BLaER1 (cell line): ENCODE measurements at regions not wholly inside any gene's neighbourhood (a gene's known extent, or its start where the extent isn't known, plus 50 kb on each side); places are given as distances from the start of the nearest gene placed in this dataset.
"Not testable (repeated sequence)": the region's sequence is repeated elsewhere in the genome, so short reads cannot be mapped to it uniquely, and the experiment has no call there.

Experiments
- H3K27ac ChIP-seq: shearing (Covaris generic); formaldehyde crosslinking; 2 replicates; pipeline ENCODE4 v1.8.1; 2022
- H3K27me3 ChIP-seq: shearing (Covaris generic); formaldehyde crosslinking; 2 replicates; pipeline ENCODE4 v1.8.1; 2022
- H3K36me3 ChIP-seq: shearing (Covaris generic); formaldehyde crosslinking; 2 replicates; pipeline ENCODE4 v1.8.1; 2022
- H3K4me1 ChIP-seq: shearing (Covaris generic); formaldehyde crosslinking; 2 replicates; pipeline ENCODE4 v1.8.1; 2022
- H3K4me2 ChIP-seq: shearing (Covaris generic); formaldehyde crosslinking; 2 replicates; pipeline ENCODE4 v1.8.1; 2022
- H3K4me3 ChIP-seq: shearing (Covaris generic); formaldehyde crosslinking; 2 replicates; pipeline ENCODE4 v1.8.1; 2022
- H3K9ac ChIP-seq: shearing (Covaris generic); formaldehyde crosslinking; 2 replicates; pipeline ENCODE4 v1.8.1; 2022
- H3K9me3 ChIP-seq: shearing (Covaris generic); formaldehyde crosslinking; 2 replicates; pipeline ENCODE4 v1.8.1; 2022
- H4K20me1 ChIP-seq: shearing (Covaris generic); formaldehyde crosslinking; 2 replicates; pipeline ENCODE4 v1.8.1; 2022
- Cebpa-rat ChIP-seq: shearing (Covaris generic); IDR thresholded peaks from 2 replicates; pipeline ENCODE4 v1.8.1; 2022

DNA sequence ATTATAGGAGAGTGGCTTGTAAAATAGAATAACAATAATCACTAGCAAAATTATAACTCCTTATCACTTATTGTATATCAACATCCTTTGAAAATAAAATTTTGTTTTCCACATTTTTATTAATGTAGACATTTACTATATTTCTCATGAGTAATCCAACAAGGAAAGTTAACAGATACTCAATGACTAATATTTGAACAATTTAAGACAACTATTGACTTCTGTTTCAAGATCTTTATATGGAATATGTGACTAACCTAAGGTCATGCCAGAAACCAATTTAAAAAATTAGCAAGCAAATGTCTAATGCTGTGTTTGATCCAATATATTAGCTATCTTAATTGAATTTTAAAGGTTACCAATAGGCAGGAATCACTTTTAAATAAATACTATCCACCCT is 638.5 kb upstream of the FLRT2 start:
- Histone ChIP-seq H4K20me1 (no peaks in the 10 kb centered on the region), H3K36me3 (no peaks in the 10 kb centered on the region), H3K4me3 (no peak overlapping the region), H3K4me1 (no peaks in the 10 kb centered on the region), H3K27me3 (no peaks in the 10 kb centered on the region), H3K9me3 (no peaks in the 10 kb centered on the region), H3K27ac (no peak overlapping the region), H3K9ac (no peak overlapping the region), H3K4me2 (no peak overlapping the region)
- TF ChIP-seq Cebpa-rat = no peak

DNA sequence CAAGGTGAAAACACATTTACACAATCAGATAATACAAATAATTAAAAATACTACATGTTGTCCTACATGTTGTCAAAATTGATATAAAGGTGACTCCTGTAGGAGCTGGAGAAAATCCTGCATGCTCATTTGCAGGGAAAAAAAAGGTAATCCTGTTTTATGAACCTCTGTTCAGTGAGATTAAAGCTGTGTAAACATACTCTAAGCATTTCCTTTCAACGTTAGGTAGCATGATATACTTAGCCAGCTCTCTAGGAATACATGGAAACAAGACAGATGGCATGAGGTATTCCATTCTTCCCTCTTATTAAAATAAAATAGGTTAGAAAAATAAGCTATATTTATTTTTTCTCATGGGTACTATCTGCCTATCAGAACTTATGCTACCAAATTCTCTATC is 635.7 kb upstream of the FLRT2 start:
- H3K4me1 ChIP-seq = no peaks in the 10 kb centered on the region
- no peaks in the 10 kb centered on the region for H3K9me3 ChIP-seq
- TF ChIP-seq Cebpa-rat = no peak
- H3K27me3 ChIP-seq = no peaks in the 10 kb centered on the region
- no peaks in the 10 kb centered on the region for H4K20me1 ChIP-seq
- no peak overlapping the region for H3K4me3 ChIP-seq
- no peak overlapping the region for H3K4me2 ChIP-seq
- H3K27ac ChIP-seq = no peak overlapping the region
- no peaks in the 10 kb centered on the region for H3K36me3 ChIP-seq
- H3K9ac ChIP-seq = no peak overlapping the region

DNA sequence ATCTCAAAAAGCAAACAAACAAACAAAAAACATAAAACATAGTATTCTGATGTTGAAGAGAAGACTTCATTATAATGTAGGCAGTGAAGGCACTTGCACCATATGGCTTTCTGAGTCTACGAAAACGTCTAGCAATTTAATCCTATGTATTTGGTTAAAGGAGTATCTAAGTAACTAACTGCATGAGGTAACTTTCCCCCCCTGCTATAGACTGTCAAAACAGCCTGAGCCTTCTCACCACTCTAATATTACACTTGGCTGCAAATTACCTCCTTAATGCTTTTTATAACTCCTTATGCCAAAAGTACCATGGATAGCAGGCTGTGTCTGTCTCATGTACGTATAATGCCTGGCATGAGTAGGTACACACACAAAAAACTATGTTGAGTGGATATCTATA is 607.6 kb upstream of the FLRT2 start:
- Histone ChIP-seq H3K9me3 (no peaks in the 10 kb centered on the region), H4K20me1 (no peaks in the 10 kb centered on the region), H3K4me1 (no peaks in the 10 kb centered on the region), H3K36me3 (no peaks in the 10 kb centered on the region), H3K4me2 (no peak overlapping the region), H3K27me3 (no peaks in the 10 kb centered on the region), H3K4me3 (no peak overlapping the region), H3K27ac (no peak overlapping the region), H3K9ac (no peak overlapping the region)
- no peak for TF ChIP-seq Cebpa-rat

DNA sequence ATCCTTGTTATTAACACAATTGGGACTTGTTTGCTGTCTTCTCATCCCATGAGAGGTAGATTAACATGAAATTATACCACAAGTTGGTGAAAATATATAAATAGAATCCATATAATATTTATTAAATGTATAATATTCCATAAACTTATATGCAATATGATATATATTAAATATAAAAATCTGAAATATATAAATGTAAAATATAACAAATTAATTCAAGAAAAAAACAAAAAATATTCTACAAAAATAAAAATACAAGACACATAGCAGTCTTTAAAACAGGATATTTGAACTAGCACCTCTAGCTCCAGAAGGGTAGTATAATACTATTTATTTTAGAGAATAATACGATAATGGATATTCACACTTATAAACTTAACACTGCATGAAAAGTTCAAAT is 603.3 kb upstream of the FLRT2 start:
- Histone ChIP-seq H3K9ac (no peak overlapping the region), H3K4me2 (no peak overlapping the region), H3K36me3 (no peaks in the 10 kb centered on the region), H3K9me3 (no peaks in the 10 kb centered on the region), H3K27ac (no peak overlapping the region), H4K20me1 (no peaks in the 10 kb centered on the region), H3K27me3 (no peaks in the 10 kb centered on the region), H3K4me3 (no peak overlapping the region), H3K4me1 (no peaks in the 10 kb centered on the region)
- no peak for TF ChIP-seq Cebpa-rat

DNA sequence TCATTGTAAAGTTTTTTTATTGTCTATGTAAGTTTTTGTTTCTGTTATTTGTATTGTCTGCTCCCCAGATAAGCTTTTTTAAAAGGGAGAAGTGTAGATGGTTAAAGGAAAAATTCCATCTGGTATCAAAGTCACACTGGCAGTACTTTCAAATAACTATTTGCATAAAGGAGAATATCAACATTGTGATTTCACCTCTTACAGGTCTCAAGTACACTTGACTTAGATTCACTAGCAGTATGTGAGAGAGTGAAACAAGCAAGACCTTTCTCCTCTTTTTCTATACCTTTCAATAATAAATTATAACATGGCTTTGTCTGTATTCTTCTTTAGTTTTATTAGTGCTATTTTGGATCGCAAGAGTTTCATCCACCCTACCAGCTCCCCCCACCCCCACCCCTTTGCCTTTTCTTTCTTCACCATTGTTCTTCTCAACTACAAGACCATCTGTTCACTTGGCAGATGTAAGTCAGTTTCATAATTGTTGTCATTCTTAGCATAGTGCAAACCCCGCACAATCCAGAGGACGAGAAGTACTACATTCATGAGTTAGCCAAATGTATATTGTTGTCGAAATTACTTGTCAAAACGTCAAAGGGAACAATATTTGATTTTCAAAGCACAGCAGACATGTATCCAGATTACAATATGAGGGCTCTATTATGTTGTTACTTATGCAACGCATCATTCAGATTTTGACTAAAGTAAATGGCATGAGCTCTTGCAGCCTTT is 602.7 kb upstream of the FLRT2 start:
- no peak for TF ChIP-seq Cebpa-rat
- Histone ChIP-seq H3K27me3 (no peaks in the 10 kb centered on the region), H3K36me3 (no peaks in the 10 kb centered on the region), H3K4me3 (no peak overlapping the region), H4K20me1 (no peaks in the 10 kb centered on the region), H3K9ac (no peak overlapping the region), H3K4me1 (no peaks in the 10 kb centered on the region), H3K27ac (no peak overlapping the region), H3K4me2 (no peak overlapping the region), H3K9me3 (no peaks in the 10 kb centered on the region)

DNA sequence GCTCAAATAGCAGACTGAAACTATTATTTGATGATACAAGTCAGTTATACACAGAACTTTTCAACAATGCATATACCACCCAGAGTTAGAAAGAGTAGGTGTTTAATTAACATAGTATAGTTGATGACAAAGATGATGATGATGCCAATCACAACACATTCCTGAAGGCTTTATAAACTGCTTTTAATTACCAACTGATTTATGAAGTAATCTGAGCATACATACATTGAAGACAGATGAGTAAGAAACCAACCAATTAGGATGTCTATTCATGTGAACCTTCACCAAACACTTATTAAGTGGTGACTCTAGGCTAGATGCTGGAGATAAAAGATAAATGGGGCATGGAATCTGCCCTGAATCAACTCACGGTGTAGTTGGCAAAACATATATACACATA is 600.9 kb upstream of the FLRT2 start:
- no peaks in the 10 kb centered on the region for H4K20me1 ChIP-seq
- no peaks in the 10 kb centered on the region for H3K9me3 ChIP-seq
- no peaks in the 10 kb centered on the region for H3K4me1 ChIP-seq
- no peak for TF ChIP-seq Cebpa-rat
- no peak overlapping the region for H3K4me3 ChIP-seq
- H3K4me2 ChIP-seq = no peak overlapping the region
- no peak overlapping the region for H3K27ac ChIP-seq
- H3K36me3 ChIP-seq = no peaks in the 10 kb centered on the region
- H3K27me3 ChIP-seq = no peaks in the 10 kb centered on the region
- H3K9ac ChIP-seq = no peak overlapping the region

DNA sequence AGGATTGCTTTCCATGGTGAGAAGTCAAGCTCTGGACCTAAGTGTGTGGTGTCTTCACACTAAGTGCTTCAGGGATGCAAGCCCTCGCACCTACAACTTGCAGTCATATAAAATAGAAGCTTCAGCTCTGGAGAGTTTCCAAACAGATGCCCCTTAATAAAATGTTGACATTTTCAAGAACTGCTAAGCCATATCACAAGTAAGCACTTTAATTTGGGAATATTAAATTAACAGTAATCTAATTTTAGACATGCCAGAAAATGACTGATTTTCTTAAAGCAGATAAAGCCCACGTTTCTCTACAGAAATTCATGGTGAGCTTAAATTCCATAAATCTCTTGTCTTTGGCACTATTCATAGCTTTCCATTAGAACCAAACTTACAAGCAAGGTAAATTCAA is 600.1 kb upstream of the FLRT2 start:
- Histone ChIP-seq H3K4me2 (no peak overlapping the region), H3K27me3 (no peaks in the 10 kb centered on the region), H3K9me3 (no peaks in the 10 kb centered on the region), H3K4me3 (no peak overlapping the region), H3K36me3 (no peaks in the 10 kb centered on the region), H4K20me1 (no peaks in the 10 kb centered on the region), H3K9ac (no peak overlapping the region), H3K4me1 (no peaks in the 10 kb centered on the region), H3K27ac (no peak overlapping the region)
- TF ChIP-seq Cebpa-rat = no peak

DNA sequence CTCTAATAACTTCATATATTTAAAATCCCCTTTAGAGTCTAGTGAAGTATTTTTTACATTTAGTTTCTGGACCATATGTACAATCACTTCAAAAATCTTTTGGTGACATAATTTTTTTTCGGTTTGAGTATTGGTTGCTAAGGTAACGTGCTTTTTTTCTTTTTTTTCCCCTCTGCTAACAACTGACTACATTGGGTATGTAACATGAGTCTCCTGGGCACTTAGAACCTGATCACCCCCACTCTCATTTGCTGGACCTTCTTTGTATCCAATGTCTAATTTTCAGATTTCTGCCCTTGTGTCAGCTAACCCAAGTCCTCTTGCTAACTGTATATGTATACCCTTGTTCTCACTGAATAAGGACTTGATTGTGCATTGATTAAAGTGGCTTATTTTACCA is 592.9 kb upstream of the FLRT2 start:
- Histone ChIP-seq H3K4me2 (no peak overlapping the region), H3K36me3 (no peaks in the 10 kb centered on the region), H3K9ac (no peak overlapping the region), H3K27ac (no peak overlapping the region), H3K4me1 (no peaks in the 10 kb centered on the region), H3K27me3 (no peaks in the 10 kb centered on the region), H3K9me3 (no peaks in the 10 kb centered on the region), H3K4me3 (no peak overlapping the region), H4K20me1 (no peaks in the 10 kb centered on the region)
- no peak for TF ChIP-seq Cebpa-rat

DNA sequence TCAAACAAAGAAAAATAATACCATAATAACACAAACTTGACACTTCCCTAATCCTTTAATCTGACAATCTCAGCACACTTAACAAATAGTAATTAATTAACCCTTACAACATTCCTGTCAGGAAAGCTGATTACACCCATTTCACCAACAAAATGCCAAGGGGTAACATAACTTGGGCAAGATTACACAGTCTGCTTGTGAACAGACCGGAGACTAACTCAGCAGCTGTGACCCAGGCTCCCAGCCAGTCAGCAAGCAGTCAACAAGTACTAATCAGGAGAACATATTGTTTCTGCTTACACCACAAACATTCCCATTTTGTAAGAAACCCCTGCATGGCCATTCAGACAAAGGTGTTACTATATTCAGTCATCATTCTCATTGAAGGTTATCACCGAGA is 592.5 kb upstream of the FLRT2 start:
- H3K9ac ChIP-seq = no peak overlapping the region
- no peaks in the 10 kb centered on the region for H3K4me1 ChIP-seq
- no peak overlapping the region for H3K27ac ChIP-seq

DNA sequence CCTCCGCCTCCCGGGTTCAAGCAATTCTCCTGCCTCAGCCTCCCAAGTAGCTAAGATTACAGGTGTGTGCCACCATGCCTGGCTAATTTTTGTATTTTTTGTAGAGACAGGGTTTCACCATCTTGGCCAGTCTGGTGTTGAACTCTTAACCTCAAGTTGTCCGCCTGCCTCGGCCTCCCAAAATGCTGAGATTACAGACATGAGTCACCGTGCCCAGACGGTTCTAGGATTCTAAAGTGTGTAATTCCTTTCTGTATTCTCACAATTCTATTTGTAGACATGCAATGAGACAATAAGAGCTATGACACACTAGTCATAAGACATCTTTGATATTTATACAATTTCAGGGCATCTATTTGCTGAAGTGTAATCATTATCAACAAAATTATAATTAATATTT is 585.0 kb upstream of the FLRT2 start:
- not testable (repeated sequence) for H3K27ac ChIP-seq, H3K9me3 ChIP-seq, H4K20me1 ChIP-seq, H3K4me2 ChIP-seq, H3K27me3 ChIP-seq, H3K4me1 ChIP-seq, H3K36me3 ChIP-seq, H3K4me3 ChIP-seq, H3K9ac ChIP-seq

More for the DNA sequence above, 592.5 kb upstream of the FLRT2 start:
- Histone ChIP-seq H3K4me3 (no peak overlapping the region), H3K9me3 (no peaks in the 10 kb centered on the region), H3K36me3 (no peaks in the 10 kb centered on the region), H3K27me3 (no peaks in the 10 kb centered on the region), H4K20me1 (no peaks in the 10 kb centered on the region), H3K4me2 (no peak overlapping the region)
- TF ChIP-seq Cebpa-rat = no peak
